HG02763 (cell line): ENCODE measurements at regions not wholly inside any gene's neighbourhood (a gene's known extent, or its start where the extent isn't known, plus 50 kb on each side); places are given as distances from the start of the nearest gene placed in this dataset.

ENCODE experiments used
- ATAC-seq: cut with Tn5 transposase; IDR thresholded peaks from one replicate; pipeline ENCODE4 v1.9.1; 2021; ENCODE audit warnings: mild to moderate bottlenecking, moderate library complexity; ENCODE audit not compliant: unreplicated experiment

DNA sequence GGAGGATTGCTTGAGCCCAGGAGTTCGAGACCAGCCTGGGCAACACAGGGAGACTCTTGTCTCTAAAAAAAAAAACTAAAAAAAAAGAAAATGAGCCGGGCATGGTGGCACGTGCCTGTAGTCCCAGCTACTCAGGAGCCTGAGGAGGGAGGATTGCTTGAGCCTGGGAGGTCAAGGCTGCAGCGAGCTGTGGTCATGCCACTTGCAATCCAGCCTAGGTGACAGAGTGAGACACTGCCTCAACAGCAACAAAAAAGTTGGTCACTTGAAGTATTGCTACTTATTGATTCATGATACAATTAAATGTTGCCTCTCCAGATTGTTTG is 57.9 kb upstream of the CXADR start:
- no peak for ATAC-seq

- ATAC-seq: no peak
Observed at GRCh38 chr21:17455451-17455850, 57.4 kb upstream of the CXADR start.

- ATAC-seq: no peak
Observed at GRCh38 chr21:17458279-17458678, 54.6 kb upstream of the CXADR start.

DNA sequence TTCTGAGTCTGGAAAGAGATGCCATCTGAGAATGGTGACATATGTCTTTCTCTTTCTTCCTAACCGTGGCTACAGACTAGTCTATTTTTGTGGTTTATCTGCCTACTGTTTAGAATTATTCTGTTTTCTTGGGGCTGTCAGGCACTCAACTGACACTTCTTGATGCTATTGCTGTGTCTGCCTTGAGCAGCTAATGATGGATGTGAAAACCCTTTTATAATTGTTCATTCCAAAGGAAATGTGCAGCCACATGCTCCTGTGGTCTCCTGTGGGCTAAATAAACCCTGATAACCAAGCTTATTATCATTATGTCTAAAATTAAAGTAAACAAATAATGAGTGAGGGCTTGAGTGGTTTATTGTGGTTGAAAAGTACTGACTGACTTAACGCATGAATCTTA is 52.7 kb upstream of the CXADR start:
- no peak for ATAC-seq

DNA sequence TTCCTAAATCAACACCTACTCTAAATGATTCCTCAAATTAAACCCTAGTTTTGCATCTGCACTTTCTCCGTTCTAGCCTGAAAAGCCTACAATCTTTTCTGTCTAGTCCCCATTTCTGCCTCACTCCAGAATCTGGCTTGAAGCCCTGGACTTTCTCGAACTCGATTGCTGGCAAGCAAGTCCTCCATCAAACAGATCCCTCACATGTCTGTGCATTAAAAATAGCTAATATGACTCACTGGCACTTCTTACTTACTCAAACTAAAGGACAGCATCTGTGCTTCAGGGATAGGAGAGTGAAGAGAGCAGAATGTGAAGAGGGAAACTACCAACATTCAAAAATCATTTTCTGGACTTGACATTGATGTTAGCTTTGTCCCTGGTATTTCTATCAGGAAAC is 51.8 kb upstream of the CXADR start:
- no peak for ATAC-seq

- no peak for ATAC-seq
Observed at GRCh38 chr21:17461582-17461981, 51.3 kb upstream of the CXADR start.

GRCh38 chr21:17462276-17462981 is 50.4 kb upstream of the CXADR start:
- no peak for ATAC-seq
